ENCODE measurements at regions not wholly inside any gene's neighbourhood (a gene's known extent, or its start where the extent isn't known, plus 50 kb on each side); places are given as distances from the start of the nearest gene placed in this dataset.

DNA sequence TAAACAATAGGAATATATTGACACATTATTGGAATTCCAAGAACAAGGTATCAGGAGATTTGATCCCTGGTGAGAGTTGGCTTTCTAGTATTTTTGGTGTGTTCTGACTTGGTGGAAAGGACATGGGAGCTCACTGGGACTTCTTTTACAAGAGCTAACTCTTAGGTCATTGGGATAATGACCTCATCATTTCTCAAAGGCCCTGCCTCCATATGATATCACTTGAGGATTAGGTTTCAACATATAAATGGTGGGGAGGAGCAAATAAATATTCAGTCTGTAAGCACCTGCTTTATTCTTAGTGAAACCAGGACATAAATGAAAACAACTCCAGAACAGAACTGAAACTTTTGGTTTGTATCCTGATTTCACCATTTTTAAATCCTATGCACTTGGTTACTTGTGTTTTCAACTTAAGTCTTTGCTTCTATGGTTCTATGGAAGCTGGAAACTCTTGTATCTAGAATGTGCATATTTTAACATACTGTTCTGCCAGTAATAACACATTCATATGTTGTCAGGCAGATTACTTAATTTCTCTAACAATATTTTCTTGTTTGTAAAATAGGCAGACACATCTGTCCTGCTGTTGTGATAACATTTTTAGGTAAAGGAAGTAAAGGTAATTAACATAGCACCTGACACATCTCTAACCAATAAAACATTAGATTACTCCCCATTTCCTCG, 1527.7 kb upstream of the CDH8 start:
- DNase-seq (ENCODE audit: low spot score) (no peak), ATAC-seq (ENCODE audit: insufficient number of reproducible peaks, low FRiP score, low read depth) (no peak)
- no peaks in the 10 kb centered on the region for H3K4me1 ChIP-seq (ENCODE audit: control insufficient read depth in 1 of 2, low read depth in 2 of 2)
- no peaks in the 10 kb centered on the region for H3K36me3 ChIP-seq
- H3K27me3 ChIP-seq (replicated peaks; ENCODE audit: insufficient read depth) = no peaks in the 10 kb centered on the region
- no peaks in the 10 kb centered on the region for H3K9me3 ChIP-seq
- TF ChIP-seq, protein P1, sequence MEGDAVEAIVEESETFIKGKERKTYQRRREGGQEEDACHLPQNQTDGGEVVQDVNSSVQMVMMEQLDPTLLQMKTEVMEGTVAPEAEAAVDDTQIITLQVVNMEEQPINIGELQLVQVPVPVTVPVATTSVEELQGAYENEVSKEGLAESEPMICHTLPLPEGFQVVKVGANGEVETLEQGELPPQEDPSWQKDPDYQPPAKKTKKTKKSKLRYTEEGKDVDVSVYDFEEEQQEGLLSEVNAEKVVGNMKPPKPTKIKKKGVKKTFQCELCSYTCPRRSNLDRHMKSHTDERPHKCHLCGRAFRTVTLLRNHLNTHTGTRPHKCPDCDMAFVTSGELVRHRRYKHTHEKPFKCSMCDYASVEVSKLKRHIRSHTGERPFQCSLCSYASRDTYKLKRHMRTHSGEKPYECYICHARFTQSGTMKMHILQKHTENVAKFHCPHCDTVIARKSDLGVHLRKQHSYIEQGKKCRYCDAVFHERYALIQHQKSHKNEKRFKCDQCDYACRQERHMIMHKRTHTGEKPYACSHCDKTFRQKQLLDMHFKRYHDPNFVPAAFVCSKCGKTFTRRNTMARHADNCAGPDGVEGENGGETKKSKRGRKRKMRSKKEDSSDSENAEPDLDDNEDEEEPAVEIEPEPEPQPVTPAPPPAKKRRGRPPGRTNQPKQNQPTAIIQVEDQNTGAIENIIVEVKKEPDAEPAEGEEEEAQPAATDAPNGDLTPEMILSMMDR (IDR thresholded peaks at IDR 0.05) = no peak
- no peak overlapping the region for H3K4me3 ChIP-seq
- H3K27ac ChIP-seq = no peak overlapping the region

- Histone ChIP-seq H3K4me3 (no peak overlapping the region), H3K36me3 (no peaks in the 10 kb centered on the region), H3K4me1 (ENCODE audit: control insufficient read depth in 1 of 2, low read depth in 2 of 2) (no peaks in the 10 kb centered on the region), H3K27me3 (replicated peaks; ENCODE audit: insufficient read depth) (no peaks in the 10 kb centered on the region), H3K27ac (no peak overlapping the region), H3K9me3 (no peaks in the 10 kb centered on the region)
- ATAC-seq (ENCODE audit: insufficient number of reproducible peaks, low FRiP score, low read depth) = no peak
- TF ChIP-seq, protein P1 (IDR thresholded peaks at IDR 0.05) = no peak
- DNase-seq (ENCODE audit: low spot score) = no peak
Observed at GRCh38 chr16:63553980-63554379, 1517.7 kb upstream of the CDH8 start.

DNA sequence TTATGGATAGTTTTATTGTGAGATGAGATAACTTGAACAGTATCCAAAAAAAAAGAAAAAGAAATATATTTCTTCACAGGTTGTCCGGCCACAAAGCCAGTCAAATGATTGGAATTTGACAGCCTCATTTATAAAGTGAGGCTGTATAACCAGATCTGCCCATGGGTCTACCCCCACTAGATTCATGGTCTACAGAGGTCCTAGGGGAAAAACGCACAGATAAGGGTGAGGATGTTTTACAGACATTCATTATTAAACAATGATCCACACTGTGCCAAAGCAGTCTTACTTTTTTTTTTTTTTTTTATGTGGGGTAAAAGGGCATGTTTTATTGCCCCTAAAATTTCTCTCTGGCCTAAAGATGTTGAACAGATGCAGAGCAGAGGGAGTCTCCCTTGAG, 1503.0 kb upstream of the CDH8 start:
- Histone ChIP-seq H3K27me3 (replicated peaks; ENCODE audit: insufficient read depth) (no peaks in the 10 kb centered on the region), H3K4me3 (no peak overlapping the region), H3K27ac (no peak overlapping the region), H3K36me3 (no peaks in the 10 kb centered on the region), H3K4me1 (ENCODE audit: control insufficient read depth in 1 of 2, low read depth in 2 of 2) (no peaks in the 10 kb centered on the region), H3K9me3 (no peaks in the 10 kb centered on the region)
- ATAC-seq (ENCODE audit: insufficient number of reproducible peaks, low FRiP score, low read depth) (no peak), DNase-seq (ENCODE audit: low spot score) (no peak)
- TF ChIP-seq, protein P1 (IDR thresholded peaks at IDR 0.05) = no peak

- DNase-seq (ENCODE audit: low spot score) (no peak), ATAC-seq (ENCODE audit: insufficient number of reproducible peaks, low FRiP score, low read depth) (no peak)
- Histone ChIP-seq H3K27ac (no peak overlapping the region), H3K4me1 (ENCODE audit: control insufficient read depth in 1 of 2, low read depth in 2 of 2) (no peaks in the 10 kb centered on the region), H3K4me3 (no peak overlapping the region), H3K27me3 (replicated peaks; ENCODE audit: insufficient read depth) (no peaks in the 10 kb centered on the region), H3K9me3 (no peaks in the 10 kb centered on the region), H3K36me3 (no peaks in the 10 kb centered on the region)
- TF ChIP-seq, protein P1 (IDR thresholded peaks at IDR 0.05) = no peak
Observed at GRCh38 chr16:63530974-63531373, 1494.7 kb upstream of the CDH8 start.

DNA sequence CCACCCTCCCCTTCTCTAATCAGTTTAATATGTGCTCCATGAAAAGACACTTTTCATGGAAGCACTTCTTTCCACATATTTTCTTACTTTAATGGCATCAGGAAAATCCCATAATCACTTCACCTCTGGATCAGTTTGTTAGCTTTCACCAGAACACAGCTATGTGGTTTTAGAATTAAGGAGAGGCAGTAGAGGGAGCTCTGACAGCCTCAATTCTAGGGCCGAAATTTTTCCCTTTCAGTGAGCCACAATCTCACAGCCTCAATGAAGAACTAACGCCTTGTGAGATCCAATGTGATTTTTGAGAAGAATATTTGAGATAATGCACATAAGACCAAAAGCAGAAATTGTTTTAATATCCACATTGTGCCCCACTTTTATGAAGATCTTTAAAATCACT, 1494.0 kb upstream of the CDH8 start:
- Histone ChIP-seq H3K36me3 (no peaks in the 10 kb centered on the region), H3K27me3 (replicated peaks; ENCODE audit: insufficient read depth) (no peaks in the 10 kb centered on the region), H3K4me1 (ENCODE audit: control insufficient read depth in 1 of 2, low read depth in 2 of 2) (no peaks in the 10 kb centered on the region), H3K4me3 (no peak overlapping the region), H3K9me3 (no peaks in the 10 kb centered on the region), H3K27ac (no peak overlapping the region)
- ATAC-seq (ENCODE audit: insufficient number of reproducible peaks, low FRiP score, low read depth) = no peak
- no peak for DNase-seq (ENCODE audit: low spot score)
- TF ChIP-seq, protein P1 (IDR thresholded peaks at IDR 0.05) = no peak
